Activated B cell treated with CpG ODN at 0.5 μM for 24 hours (primary cell): ENCODE measurements at regions not wholly inside any gene's neighbourhood (a gene's known extent, or its start where the extent isn't known, plus 50 kb on each side); places are given as distances from the start of the nearest gene placed in this dataset.

Experiments
- ATAC-seq: fragments of 200-7000 bp; cut with Tn5 transposase; one replicate; pipeline ENCODE4 v1.10.0; 2021; ENCODE audit warnings: low read depth, mild to moderate bottlenecking, moderate library complexity
- CTCF ChIA-PET: fragments of 350-600 bp; sonication (Branson Sonifier 250); formaldehyde crosslinking; loops from one replicate; lab custom pipeline; 2021; ENCODE audit warnings: antibody characterized with exemption; lab: Charles Lee
- POLR2A ChIA-PET: fragments of 350-600 bp; sonication (Branson Sonifier 250); formaldehyde crosslinking; loops from one replicate; lab custom pipeline; 2021; ENCODE audit warnings: antibody characterized with exemption; lab: Charles Lee
- DNase-seq: peaks from one replicate; pipeline ENCODE4 v3.0.0; 2022
- H3K27ac Mint-ChIP-seq: one replicate; pipeline ENCODE4 v1.8.0; 2020; ENCODE audit warnings: mixed read lengths
- H3K27me3 Mint-ChIP-seq: one replicate; pipeline ENCODE4 v1.8.0; 2021; ENCODE audit warnings: mixed read lengths
- H3K36me3 Mint-ChIP-seq: one replicate; pipeline ENCODE4 v1.8.0; 2021; ENCODE audit warnings: low read depth, mixed read lengths
- H3K4me1 Mint-ChIP-seq: one replicate; pipeline ENCODE4 v1.8.0; 2021; ENCODE audit warnings: mixed read lengths
- H3K4me3 Mint-ChIP-seq: one replicate; pipeline ENCODE4 v1.8.0; 2020; ENCODE audit warnings: mild to moderate bottlenecking, mixed read lengths
- H3K9me3 Mint-ChIP-seq: one replicate; pipeline ENCODE4 v1.8.0; 2020; ENCODE audit warnings: mixed read lengths
- intact Hi-C: fragments of 100-400 bp; cut with micrococcal nuclease; formaldehyde crosslinking; loops from one replicate; pipeline ENCODE4 v1.15.1; 2024
- TF ChIP-seq, protein P1 (sequence below): fragments of 200-600 bp; IDR thresholded peaks from one replicate; pipeline ENCODE4 v1.8.0; 2022; ENCODE audit warnings: antibody characterized with exemption, mild to moderate bottlenecking

DNA sequence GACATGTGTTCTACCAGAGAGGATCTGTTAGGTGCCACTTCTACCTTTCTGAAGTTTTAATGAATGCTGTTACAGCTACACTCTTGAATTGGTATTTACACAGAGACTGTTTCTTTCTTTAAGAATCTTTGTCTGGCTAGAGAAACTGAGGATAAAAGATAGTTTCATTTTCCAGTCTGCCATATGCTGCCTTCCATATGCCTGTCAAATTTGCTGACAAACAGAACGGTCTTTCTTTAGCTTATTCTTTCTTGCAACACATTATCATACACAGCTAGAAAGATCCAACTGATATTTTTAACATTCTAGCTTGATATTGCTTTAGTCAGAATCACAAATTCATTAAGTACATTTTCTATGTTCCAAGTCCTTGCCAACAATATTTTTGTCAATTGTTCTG is 409.8 kb upstream of the CELF4 start:
- Mint-ChIP-seq H3K4me3 (no peak overlapping the region), H3K4me1 (no peaks in the 10 kb centered on the region), H3K9me3 (peaks cover 17% of the 10 kb centered on the region), H3K36me3 (no peaks in the 10 kb centered on the region), H3K27me3 (no peaks in the 10 kb centered on the region), H3K27ac (no peak overlapping the region)
- POLR2A ChIA-PET = no interaction called here
- CTCF ChIA-PET = no interaction called here
- no peak for ATAC-seq
- DNase-seq = no peak
- TF ChIP-seq, protein P1, sequence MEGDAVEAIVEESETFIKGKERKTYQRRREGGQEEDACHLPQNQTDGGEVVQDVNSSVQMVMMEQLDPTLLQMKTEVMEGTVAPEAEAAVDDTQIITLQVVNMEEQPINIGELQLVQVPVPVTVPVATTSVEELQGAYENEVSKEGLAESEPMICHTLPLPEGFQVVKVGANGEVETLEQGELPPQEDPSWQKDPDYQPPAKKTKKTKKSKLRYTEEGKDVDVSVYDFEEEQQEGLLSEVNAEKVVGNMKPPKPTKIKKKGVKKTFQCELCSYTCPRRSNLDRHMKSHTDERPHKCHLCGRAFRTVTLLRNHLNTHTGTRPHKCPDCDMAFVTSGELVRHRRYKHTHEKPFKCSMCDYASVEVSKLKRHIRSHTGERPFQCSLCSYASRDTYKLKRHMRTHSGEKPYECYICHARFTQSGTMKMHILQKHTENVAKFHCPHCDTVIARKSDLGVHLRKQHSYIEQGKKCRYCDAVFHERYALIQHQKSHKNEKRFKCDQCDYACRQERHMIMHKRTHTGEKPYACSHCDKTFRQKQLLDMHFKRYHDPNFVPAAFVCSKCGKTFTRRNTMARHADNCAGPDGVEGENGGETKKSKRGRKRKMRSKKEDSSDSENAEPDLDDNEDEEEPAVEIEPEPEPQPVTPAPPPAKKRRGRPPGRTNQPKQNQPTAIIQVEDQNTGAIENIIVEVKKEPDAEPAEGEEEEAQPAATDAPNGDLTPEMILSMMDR = no peak
- intact Hi-C loops = no loop called here

DNA sequence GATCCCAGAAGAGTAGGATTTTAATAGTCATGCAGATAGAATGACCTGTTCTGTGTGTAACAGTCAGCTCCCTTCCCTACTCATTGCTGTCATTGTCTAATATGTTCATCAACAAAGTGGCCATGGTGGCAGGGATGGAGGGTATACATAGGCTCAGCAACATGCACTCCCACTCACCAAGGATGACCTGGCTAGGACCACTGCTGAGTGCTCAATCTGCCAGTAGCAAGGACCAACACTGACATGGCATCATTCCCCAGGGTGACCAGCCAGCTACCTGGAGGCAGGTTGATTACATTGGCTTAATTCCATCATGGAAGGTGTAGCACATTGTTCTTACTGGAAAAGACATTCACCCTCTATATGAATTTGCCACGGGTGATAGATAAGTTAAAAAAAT is 401.7 kb upstream of the CELF4 start:
- Mint-ChIP-seq H3K27me3 (no peaks in the 10 kb centered on the region), H3K4me3 (no peak overlapping the region), H3K36me3 (no peaks in the 10 kb centered on the region), H3K4me1 (no peaks in the 10 kb centered on the region), H3K27ac (no peak overlapping the region), H3K9me3 (peaks cover 8% of the 10 kb centered on the region)
- intact Hi-C loops = no loop called here
- DNase-seq (no peak), ATAC-seq (no peak)
- TF ChIP-seq, protein P1 = no peak
- CTCF ChIA-PET = no interaction called here
- POLR2A ChIA-PET = no interaction called here

DNA sequence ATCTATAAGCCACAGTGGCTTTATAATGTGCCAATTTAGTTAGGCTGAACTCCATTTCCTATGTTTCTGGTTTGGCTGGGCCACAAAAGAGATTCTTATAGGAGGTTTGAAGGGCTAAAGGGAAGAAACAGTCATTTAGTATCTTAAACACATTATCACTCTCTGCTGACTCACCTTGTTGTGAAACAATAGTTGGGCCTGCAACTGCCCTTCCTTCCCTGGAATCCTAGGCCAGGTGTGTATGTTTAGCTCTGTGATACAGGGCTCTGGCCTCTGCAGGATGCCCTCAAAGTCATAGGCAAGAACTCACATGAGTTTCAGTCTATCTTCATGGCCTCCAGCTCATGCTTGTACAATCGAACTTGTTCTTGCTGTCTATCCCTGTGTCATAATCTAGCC is 400.0 kb upstream of the CELF4 start:
- DNase-seq = no peak
- TF ChIP-seq, protein P1 = no peak
- Mint-ChIP-seq H3K27me3 (no peaks in the 10 kb centered on the region), H3K27ac (no peak overlapping the region), H3K36me3 (no peaks in the 10 kb centered on the region), H3K9me3 (peaks cover 8% of the 10 kb centered on the region), H3K4me1 (no peaks in the 10 kb centered on the region), H3K4me3 (no peak overlapping the region)
- ChIA-PET CTCF (no interaction called here), POLR2A (no interaction called here)
- intact Hi-C loops = no loop called here
- ATAC-seq = no peak

DNA sequence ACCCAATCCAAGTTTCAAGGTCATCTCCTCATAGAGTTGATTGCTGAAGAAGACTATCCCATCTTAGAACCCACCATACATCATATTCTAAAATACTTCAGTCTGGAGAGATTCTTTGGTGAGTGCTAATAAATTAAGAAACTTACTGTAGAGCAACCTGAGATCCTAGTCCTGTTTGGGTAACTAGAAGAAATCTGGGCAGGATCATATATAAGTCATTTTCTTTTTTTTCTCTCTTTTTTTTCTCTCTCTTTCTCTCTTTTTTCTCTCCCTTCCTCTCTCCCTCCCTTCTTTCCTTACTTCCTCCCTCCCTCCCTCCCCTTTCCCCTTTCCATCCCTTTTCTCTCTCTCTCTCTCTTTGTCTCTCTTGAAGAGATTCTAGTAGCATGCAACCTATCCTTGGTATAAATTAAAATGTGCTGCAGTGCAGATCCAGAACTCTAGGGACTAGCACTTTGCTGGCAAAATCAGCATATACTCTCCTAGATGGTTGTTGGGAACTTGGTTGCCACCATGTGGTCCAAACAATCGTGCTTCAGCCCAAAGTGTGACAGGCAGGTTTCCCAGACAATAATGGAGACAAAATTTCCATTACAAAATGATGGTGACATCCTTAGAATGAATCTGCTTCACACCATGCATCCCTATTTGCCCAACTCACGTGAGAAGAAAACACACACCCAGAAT is 399.4 kb upstream of the CELF4 start:
- DNase-seq (no peak), ATAC-seq (no peak)
- TF ChIP-seq, protein P1 = no peak
- intact Hi-C loops = no loop called here
- Mint-ChIP-seq H3K27me3 (no peaks in the 10 kb centered on the region), H3K4me3 (no peak overlapping the region), H3K9me3 (peaks cover 8% of the 10 kb centered on the region), H3K36me3 (no peaks in the 10 kb centered on the region), H3K27ac (no peak overlapping the region), H3K4me1 (no peaks in the 10 kb centered on the region)
- CTCF ChIA-PET = no interaction called here
- POLR2A ChIA-PET = no interaction called here

DNA sequence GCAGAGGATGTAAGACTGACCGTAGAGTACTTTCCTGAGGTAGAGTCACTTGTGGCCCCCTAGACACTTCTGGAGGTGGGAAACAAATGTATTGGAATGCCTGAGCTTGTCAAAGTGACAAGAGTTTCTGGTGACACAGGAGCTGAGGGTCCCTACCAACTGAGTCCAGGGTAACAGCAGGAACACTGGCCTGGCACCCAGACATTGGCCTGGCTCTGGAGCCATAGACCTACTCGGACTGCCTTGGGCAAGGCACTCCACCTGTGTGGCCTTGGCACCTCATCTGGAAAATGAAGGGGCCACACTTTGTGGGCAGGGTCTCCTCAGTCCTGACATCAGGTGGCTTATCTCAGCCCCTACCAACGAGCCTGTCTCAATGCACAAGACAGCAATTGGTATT is 398.2 kb upstream of the CELF4 start:
- ChIA-PET CTCF (no interaction called here), POLR2A (no interaction called here)
- no peak for ATAC-seq
- H3K27me3 Mint-ChIP-seq = no peaks in the 10 kb centered on the region
- peaks cover 6% of the 10 kb centered on the region for H3K9me3 Mint-ChIP-seq
- H3K36me3 Mint-ChIP-seq = no peaks in the 10 kb centered on the region
- TF ChIP-seq, protein P1 = no peak
- H3K4me1 Mint-ChIP-seq = no peaks in the 10 kb centered on the region
- no peak overlapping the region for H3K4me3 Mint-ChIP-seq
- intact Hi-C loops = no loop called here
- no peak for DNase-seq
- no peak overlapping the region for H3K27ac Mint-ChIP-seq
